Transverse colon (tissue), 4 donors: ENCODE measurements at regions not wholly inside any gene's neighbourhood (a gene's known extent, or its start where the extent isn't known, plus 50 kb on each side); places are given as distances from the start of the nearest gene placed in this dataset.

Experiments used
- CTCF ChIP-seq, 5 experiments: fragments of 200-600 bp in 3 of 5; fragments of 450-650 bp in 2 of 5; sonication (generic) in 3 of 5; IDR thresholded peaks; 1 replicate in 2 of 5; 2 replicates in 3 of 5; pipeline ENCODE4 v1.5.1; 2016 to 2017; ENCODE audit warnings: antibody characterized with exemption in 5 of 5, inconsistent platforms in 3 of 5, mild to moderate bottlenecking in 2 of 5, moderate library complexity in 1 of 5
- EP300 ChIP-seq: sonication (generic); formaldehyde crosslinking; IDR thresholded peaks from one replicate; pipeline ENCODE4 v1.6.1; 2017; ENCODE audit warnings: antibody characterized with exemption, low read depth
- POLR2A ChIP-seq: fragments of 450-650 bp; IDR thresholded peaks from one replicate; pipeline ENCODE4 v1.6.1; 2016; ENCODE audit warnings: antibody characterized with exemption, mild to moderate bottlenecking, moderate library complexity
- POLR2AphosphoS5 ChIP-seq, 3 donors: sonication (generic); formaldehyde crosslinking; IDR thresholded peaks; one replicate each; pipeline ENCODE4 v1.6.1; 2016; ENCODE audit warnings: antibody characterized with exemption in 3 of 3

GRCh38 chr12:67804168-67804567, 155.6 kb downstream of the DYRK2 start:
- TF ChIP-seq CTCF (IDR thresholded peaks at IDR 0.05): no peak
- no peak for TF ChIP-seq POLR2A
- TF ChIP-seq POLR2AphosphoS5 (IDR thresholded peaks at IDR 0.05): no peak
- no peak for TF ChIP-seq EP300
